Ishikawa (cell line): ENCODE measurements at regions not wholly inside any gene's neighbourhood (a gene's known extent, or its start where the extent isn't known, plus 50 kb on each side); places are given as distances from the start of the nearest gene placed in this dataset.
A peak's percentile ranks its signal among the peaks of the same experiment; 100 is the strongest.

Experiments used
- CEBPB ChIP-seq: IDR thresholded peaks from 2 replicates; pipeline ENCODE4 v1.6.1; 2012
- CREB1 ChIP-seq: IDR thresholded peaks from 2 replicates; pipeline ENCODE4 v1.6.1; 2012; ENCODE audit warnings: low read depth
- EGR1 ChIP-seq: IDR thresholded peaks from 2 replicates; pipeline ENCODE4 v1.6.1; 2012
- EP300 ChIP-seq: IDR thresholded peaks from 2 replicates; pipeline ENCODE4 v1.6.1; 2012; ENCODE audit warnings: borderline replicate concordance
- FOXM1 ChIP-seq: IDR thresholded peaks from 2 replicates; pipeline ENCODE4 v1.6.1; 2012; ENCODE audit warnings: low read depth, borderline replicate concordance
- MAX ChIP-seq: IDR thresholded peaks from 2 replicates; pipeline ENCODE4 v1.6.1; 2012
- NFIC ChIP-seq: IDR thresholded peaks from 2 replicates; pipeline ENCODE4 v1.6.1; 2012
- RAD21 ChIP-seq: IDR thresholded peaks from 2 replicates; pipeline ENCODE4 v1.6.1; 2012; ENCODE audit warnings: low read depth
- REST ChIP-seq: IDR thresholded peaks from 2 replicates; pipeline ENCODE4 v1.6.1; 2012; ENCODE audit warnings: low read depth, mild to moderate bottlenecking
- TAF1 ChIP-seq: IDR thresholded peaks from 2 replicates; pipeline ENCODE4 v1.6.1; 2012; ENCODE audit warnings: low read depth, mild to moderate bottlenecking
- TCF12 ChIP-seq: IDR thresholded peaks from 2 replicates; pipeline ENCODE4 v1.6.1; 2012; ENCODE audit warnings: low read depth
- TEAD4 ChIP-seq: IDR thresholded peaks from 2 replicates; pipeline ENCODE4 v1.6.1; 2012
- USF1 ChIP-seq: IDR thresholded peaks from 2 replicates; pipeline ENCODE4 v1.6.1; 2012
- YY1 ChIP-seq: IDR thresholded peaks from 2 replicates; pipeline ENCODE4 v1.6.1; 2012; ENCODE audit warnings: low read depth
- ZBTB7A ChIP-seq: IDR thresholded peaks from 2 replicates; pipeline ENCODE4 v1.6.1; 2012; ENCODE audit warnings: low read depth

DNA sequence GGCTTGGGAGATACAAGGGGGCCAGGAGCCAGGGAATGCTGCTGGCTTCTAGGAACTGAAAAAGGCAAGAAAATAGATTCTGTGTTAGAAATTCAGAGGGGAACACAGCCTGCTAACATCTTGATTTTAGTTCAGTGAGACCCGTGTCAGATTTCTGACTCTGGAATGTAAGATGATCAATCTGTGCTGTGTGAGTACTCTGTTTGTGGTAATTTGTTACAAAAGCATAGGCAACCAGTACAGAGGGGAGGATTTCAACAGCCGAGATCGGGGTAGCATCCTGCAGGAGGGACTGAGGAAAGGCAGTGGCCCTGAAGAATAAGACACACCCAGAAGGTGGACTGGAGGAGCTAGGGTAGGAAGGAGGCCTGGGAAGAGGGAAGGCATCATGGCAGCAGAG, 410.0 kb upstream of the CCDC196 start:
- TF ChIP-seq MAX, result no peak
- no peak for TF ChIP-seq TCF12
- no peak for TF ChIP-seq NFIC
- no peak for TF ChIP-seq EP300
- no peak for TF ChIP-seq REST
- TF ChIP-seq FOXM1, result no peak
- no peak for TF ChIP-seq EGR1
- no peak for TF ChIP-seq USF1
- TF ChIP-seq TAF1, result no peak

GRCh38 chr14:66078006-66078405, 408.2 kb upstream of the CCDC196 start:
- TF ChIP-seq TAF1, result no peak
- TF ChIP-seq CREB1, result no peak
- no peak for TF ChIP-seq EGR1
- TF ChIP-seq RAD21, result no peak
- TF ChIP-seq ZBTB7A, result no peak
- TF ChIP-seq NFIC, result no peak
- TF ChIP-seq EP300, result no peak
- TF ChIP-seq USF1, result no peak
- TF ChIP-seq YY1, result no peak
- no peak for TF ChIP-seq TCF12
- no peak for TF ChIP-seq MAX
- no peak for TF ChIP-seq REST
- TF ChIP-seq TEAD4, result no peak
- TF ChIP-seq CEBPB, result no peak
- no peak for TF ChIP-seq FOXM1

DNA sequence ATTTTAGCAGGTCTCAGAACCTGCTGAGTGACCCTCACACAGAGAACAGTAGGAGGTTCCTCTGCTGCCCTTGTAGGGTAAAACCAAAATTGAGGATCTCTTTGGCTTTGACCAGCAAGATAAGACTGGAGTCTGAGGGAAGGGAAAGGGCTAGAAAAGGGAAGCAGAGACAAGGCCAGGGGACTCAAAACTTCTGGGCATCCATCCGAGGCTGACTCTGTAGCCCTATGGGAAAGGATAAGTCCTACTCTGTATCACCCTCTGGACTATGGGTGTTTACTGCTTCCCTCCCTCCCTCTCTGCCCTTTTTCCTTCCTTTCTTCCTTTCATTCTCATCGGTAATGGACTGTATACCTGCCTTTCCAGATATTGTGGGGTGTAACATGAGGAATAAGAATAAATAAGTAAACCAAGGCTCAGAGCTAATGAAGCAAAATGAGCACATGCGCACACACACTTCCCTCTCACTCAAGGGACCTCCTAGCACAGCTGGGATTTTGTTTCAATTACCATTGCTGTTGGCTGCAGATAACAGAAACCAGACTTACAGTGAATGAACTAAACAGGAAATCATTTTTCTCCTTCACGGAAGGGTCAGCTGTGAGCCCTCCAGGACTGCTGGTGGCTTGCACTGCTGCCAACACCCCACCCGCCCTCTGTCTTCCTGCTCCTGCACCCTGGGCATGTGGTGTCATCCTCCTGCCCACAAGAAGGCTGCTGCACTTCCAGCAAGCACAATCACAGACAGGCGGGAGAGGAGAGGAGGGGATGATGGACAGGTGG, 404.4 kb upstream of the CCDC196 start:
- TF ChIP-seq TCF12, result no peak
- no peak for TF ChIP-seq USF1
- no peak for TF ChIP-seq ZBTB7A
- TF ChIP-seq CEBPB, result no peak
- TF ChIP-seq NFIC, result no peak
- no peak for TF ChIP-seq REST

DNA sequence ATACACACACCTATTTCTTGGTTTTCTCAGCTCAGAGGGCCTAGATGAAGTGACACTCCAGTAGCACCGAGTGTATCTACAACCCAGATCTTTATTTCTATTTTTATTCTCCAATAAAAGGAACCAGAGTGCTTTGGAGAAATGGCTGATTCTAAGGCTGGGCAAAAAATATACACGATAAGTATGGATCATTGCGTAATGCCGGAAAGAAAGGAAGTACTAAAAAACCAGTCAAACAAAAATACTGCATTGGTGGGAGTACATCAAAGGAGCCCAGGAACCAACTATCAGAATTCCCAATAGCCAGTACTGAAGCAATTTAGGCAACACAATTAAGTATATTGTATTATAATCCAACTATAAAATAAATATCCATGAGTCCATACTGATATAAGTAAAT, 400.9 kb upstream of the CCDC196 start:
- TF ChIP-seq CEBPB (0 out of 2 replicates have a peak, but pooled peaks have one; percentile 6), EGR1 (no peak)

GRCh38 chr14:66085665-66086064, 400.5 kb upstream of the CCDC196 start:
- TF ChIP-seq REST (no peak), EP300 (no peak), TEAD4 (no peak), EGR1 (no peak), CEBPB (no peak), USF1 (no peak), TCF12 (no peak), MAX (no peak), ZBTB7A (no peak)
